DND-41 (cell line): ENCODE measurements at regions not wholly inside any gene's neighbourhood (a gene's known extent, or its start where the extent isn't known, plus 50 kb on each side); places are given as distances from the start of the nearest gene placed in this dataset.

Experiments
- CTCF ChIP-seq: IDR thresholded peaks from 2 replicates; pipeline ENCODE4 v1.5.1; 2012; ENCODE audit warnings: borderline replicate concordance, low read length, moderate library complexity, mild to moderate bottlenecking; ENCODE audit not compliant: poor library complexity, severe bottlenecking; ENCODE audit errors: extremely low read depth
- EZH2 ChIP-seq: IDR thresholded peaks from 3 replicates; pipeline ENCODE4 v1.6.1; 2012; ENCODE audit warnings: borderline replicate concordance, low read depth, mild to moderate bottlenecking, moderate library complexity, low read length, inconsistent platforms; ENCODE audit not compliant: severe bottlenecking

GRCh38 chr1:230002164-230002803, 64.8 kb upstream of the GALNT2 start:
- TF ChIP-seq CTCF = no peak
- TF ChIP-seq EZH2 = no peak
